Lung microvascular endothelial cell (primary cell): ENCODE measurements at regions not wholly inside any gene's neighbourhood (a gene's known extent, or its start where the extent isn't known, plus 50 kb on each side); places are given as distances from the start of the nearest gene placed in this dataset.

Source experiments
- DNase-seq, 2 donors: peaks; one replicate each; pipeline versions ENCODE4 v3.0.0 to v3.0.0-alpha.2; 2010; ENCODE audit warnings: low read depth in 2 of 2

DNA sequence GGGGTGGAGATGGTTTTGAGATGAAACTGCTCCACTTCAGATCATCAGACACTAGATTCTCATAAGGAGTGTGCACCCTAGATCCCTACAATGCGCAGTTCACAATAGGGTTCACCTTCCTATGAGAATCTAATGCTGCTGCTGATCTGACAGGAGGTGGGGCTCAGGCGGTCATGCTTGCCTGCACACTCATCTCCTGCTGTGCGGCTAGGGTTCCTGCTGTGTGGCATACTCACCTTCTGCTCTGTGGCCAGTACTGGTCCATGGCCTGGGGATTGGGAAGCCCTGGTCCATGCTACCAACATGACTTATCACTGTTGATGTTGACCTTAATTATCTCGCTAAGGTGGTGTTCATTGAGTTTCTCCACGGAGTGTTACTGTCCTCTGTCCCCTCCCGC, 144.5 kb downstream of the NAV1 start:
- DNase-seq, result no peak

DNA sequence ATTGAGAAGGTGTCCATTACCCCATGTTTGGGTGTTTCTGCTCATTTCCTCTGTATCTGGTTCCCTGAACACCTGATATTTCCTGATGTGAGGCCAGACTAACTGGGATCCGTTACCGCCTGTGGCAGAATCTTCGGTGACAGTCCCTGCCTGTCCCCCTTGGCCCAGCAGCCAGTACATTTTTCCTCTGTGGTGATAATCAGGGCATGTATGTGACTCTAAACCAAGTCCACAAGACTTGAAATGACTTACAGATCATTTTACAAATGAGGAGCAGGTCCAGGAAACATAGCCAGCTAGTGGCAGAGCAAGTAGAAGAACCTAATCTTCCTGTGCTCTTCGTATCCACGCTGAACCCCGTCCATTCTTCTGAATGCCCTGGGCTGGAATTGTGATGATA, 143.5 kb upstream of the IPO9 start:
- DNase-seq, result no peak

GRCh38 chr1:201686714-201687455, 142.1 kb upstream of the IPO9 start:
- peak in 1 of 2 donors; percentile 23 for DNase-seq

DNA sequence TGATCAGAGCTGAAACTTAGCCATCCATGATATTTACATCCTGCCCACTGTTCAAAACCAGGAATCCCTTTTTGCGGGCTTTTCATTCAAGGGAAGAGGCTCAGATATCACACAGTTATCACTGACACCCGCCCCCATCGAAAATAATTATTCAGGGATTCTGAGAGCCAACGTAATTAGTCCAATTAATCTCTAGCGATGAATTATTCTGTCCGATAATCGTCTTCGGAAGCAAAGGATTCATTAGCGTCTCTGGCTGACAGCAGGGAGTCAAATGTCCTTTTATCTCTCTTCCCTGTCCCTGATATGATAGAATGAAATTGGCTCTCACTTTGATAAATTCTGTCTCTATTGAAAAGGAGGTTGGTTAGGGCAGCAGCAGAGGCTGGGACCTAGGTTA, 140.4 kb upstream of the IPO9 start:
- DNase-seq, result no peak

- DNase-seq, result no peak
Measured at GRCh38 chr1:201689647-201690046, 139.3 kb upstream of the IPO9 start.

DNA sequence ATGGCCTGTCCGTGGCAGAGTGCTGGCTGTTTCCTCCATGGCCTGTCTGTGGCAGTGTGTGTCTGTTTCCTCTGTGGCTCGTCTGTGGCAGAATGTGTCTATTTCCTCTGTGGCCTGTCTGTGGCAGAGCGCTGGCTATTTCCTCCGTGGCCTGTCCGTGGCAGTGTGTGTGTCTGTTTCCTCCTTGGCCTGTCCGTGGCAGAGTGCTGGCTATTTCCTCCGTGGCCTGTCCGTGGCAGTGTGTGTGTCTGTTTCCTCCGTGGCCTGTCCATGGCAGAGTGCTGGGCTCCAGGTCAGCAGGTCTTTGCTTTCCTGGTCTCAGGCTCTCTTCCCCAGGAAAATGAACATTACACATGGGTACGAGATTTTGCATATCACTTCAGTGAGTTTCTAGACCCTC, 138.4 kb upstream of the IPO9 start:
- DNase-seq, result no peak

DNA sequence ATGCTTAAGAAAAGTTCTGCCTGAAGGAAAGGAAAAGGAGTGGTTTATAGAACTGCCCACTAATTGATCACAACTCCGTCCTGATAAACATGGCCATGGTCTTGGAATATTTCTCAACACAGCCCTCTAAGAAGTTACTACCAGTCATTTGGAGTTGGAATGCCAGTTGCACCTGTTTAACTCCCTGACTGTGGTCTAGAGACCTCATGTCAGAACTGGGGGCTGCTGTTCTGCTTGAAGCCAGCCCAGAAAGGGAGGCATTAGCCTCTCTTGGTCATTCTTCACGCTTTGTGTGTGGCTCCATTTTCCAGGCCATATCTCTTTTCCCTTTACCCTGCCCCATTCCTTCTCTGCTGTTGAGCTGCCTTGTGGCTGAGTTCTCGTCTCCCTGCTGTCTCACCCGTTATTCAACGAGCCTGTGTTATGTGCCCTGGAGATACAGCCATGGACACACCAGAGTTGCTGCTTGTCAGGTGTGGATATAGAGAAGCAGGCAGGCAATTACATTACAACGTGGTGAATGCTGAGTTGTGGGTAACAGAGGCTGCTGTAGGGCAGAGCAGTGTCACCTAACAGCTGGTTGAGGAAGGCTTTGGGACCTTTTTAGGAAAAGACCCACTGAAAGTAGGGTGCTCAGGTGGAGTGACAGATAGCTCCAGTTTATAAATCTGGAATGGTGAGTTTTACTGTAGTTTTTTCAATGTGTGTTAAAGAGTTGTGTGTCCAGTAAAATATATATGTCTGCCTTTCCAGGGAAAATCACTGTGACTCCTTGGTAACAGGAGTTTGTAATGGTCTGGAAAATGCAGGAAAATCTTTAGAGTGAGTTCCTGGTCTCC, 137.0 kb upstream of the IPO9 start:
- DNase-seq, result no peak

DNA sequence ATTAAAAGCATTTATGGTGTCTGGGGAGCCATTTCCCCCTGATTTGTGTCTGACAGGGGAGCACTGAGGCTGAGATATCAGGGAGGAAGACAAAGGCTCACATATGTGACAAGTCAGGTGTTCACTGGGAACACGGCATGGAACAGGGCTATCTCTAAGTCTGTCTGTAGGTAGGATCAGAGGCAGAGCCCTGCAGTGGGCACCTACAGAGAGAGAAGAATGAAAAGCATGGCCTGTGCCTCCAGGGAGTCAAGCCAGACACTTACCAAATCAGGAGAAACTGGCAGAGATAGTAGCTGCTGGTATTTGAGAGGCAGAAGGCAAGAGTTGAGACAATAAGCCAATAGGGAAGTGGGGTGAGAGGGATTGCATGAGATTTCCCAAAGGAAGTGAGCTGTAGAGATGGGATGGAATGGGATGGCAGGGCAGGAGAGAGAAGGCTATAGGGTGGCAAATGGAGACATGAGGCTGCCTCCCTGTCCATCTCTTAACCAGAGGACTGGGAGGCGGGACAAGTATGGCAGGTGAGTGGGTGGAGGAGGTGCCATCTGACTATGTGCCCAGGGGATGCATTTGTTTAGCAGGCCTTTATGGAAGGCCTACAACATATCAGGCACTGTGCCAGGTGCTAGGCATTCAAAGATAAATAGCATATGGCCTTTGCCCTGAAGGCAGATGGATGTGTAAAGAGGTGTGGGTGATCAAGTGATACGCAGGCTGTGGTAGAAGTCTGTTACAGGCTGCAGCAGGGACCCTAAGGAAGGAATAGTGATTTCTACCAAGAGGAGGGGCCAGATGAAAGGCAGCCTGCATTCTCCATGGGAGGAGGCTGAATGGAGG, 136.2 kb upstream of the IPO9 start:
- DNase-seq, result no peak

- no peak for DNase-seq
Measured at GRCh38 chr1:201693890-201694607, 134.9 kb upstream of the IPO9 start.

DNA sequence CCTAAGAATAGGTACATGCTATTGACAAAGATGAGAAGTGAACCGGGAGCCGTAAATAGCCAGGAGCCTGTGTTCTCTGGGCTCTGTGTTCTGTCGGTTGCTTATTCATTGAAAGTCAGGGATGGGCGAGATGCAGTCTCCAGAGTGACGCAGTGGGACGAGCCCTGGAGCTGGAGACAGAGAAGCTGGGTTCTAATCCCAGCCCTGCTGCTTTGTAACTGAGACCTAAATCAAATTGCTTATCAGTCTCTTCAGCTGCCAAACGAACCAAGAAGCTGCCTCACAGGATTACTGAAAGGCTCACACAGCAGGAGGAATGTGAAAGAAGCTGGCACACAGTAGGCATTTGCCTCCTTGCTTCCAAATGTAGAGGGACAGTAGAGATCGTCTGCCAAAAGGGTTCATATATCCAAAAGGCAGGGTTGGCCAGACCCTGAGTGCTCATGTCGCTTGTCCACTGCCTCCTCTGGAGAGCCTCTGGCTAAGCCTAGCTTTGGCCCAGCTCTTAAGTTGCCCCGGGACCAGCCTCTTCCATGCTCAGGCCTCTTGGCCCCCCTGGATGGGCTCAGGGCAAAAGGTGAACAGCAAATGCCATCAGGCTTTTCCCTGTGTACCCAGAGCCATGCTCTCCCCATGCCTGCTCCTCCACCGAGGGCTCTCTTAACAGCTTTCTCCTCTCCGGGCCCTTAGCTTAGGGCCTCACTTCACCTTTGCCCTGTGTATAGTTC, 134.2 kb upstream of the IPO9 start:
- DNase-seq, result no peak

DNA sequence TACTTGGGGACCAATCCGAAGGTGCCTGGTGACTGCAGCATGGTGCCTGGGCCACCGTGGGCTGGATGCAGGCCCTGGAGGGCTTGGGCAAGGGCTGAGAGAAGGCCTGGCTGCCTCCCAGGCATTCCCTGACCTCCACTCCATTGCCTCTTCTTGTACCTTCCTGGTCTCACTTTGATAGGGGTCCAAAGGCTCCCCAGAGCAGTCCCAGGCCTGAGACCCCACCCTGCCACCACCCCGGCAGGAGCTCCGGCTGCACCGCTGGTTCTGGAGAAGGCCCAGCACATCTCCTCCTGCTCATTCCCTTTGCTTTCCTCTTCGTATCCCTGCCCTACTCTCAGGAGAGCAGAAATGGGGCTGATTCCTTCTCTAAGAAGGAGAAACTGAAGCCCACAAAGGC, 133.3 kb upstream of the IPO9 start:
- DNase-seq, result no peak

- peak; percentile 33 to 80 for DNase-seq
Measured at GRCh38 chr1:201696217-201696761, 132.7 kb upstream of the IPO9 start.

DNA sequence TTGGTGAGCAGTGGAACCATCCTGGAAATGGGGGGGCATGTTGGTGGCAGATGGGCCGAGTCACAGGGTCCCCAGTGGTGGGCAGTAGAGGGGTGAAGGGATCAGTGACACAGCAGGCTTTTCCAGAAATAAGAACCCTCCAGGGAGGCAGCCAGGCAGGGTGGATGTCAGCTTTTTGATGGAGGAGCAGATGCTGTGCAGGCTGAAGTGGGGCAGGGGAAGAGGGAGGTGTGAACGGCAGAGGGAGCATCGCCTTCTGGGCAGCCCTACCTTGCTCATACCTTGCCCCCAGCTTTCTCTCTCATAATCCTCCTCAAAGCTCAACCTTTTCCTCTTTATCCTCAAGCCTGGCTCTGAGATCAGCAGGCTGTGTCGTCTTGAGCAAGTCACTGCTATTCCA, 131.8 kb upstream of the IPO9 start:
- no peak for DNase-seq

DNA sequence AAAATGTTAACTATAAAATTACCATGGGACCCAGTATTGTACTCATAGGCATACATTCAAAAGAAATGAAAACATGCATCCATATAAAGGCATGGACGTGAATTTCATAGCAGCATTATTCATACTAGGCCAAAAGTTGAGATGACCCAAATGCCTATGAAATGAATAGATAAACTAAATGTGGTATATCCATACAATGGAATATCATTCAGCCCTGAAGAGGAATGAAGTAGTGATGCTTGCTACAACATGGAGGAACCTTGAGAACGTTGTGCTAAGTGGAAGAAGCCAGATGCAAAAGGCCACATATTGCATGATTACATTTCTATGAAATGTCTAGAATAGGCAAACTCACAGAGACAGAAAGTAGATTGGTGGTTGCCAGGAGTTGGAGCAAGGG, 127.1 kb upstream of the IPO9 start:
- no peak for DNase-seq

DNA sequence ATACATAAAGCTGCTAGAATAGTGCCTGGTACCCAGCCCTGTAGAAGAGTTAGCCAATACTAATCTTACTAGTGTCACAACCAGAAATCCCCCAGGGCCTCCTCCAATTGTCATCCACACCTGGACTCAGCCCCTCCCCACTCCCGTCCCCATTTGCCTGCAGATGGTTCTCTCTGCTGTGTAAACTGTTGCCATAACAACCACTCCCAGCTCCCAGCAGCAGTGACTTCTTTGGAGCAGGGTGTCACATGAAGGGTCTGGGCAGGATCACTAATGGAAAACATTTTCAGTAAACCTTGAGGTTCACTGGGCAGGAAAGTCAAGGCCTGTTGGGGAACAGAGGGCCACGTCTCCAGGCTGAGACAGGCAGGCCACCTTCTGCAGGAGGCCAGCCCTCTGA, 126.0 kb upstream of the IPO9 start:
- peak; percentile 35 to 45 for DNase-seq

DNA sequence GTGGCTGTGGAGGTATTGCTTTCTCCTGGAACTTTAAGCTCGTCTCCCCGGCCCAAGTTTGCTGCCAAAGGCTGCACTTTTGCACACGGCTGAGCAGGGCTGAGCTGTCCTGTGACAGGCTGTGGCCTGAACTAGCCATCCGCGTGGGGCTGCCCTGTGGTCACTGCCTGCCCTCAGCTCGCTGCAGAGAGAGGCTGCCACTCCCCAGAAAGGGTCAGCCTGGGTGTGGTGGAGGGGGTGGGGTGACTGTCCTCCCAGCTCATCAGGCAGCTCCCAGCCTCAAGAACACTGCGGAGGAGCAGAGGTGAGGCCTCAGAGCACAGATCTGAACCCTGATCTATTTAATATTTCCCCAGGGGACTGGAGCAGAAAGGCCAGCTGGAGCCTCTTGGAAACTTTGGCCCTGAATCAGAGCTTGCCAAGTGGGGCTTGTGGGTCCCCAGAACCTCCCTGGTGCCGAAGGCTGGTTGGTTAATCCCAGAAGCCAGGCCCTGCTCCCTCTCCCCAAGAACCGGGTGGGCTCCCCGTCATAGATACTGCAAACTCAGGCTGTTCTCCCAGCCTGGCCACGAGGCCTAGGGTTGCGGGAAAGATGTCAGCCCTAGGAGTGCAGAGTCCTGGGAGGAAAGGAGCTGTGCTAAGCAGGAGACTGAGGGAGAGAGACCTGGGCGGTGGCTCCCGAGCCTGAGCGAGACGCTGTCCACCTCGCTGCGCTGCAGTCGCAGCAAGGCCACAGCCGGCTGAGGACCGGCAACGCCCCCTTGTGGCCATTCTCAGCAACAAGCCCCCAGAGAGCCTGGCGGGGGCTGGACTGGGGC, 125.1 kb upstream of the IPO9 start:
- peak; percentile 81 to 87 for DNase-seq

GRCh38 chr1:201704439-201704792, 124.5 kb upstream of the IPO9 start:
- DNase-seq, result no peak

GRCh38 chr1:201705389-201705788, 123.6 kb upstream of the IPO9 start:
- DNase-seq, result no peak

- DNase-seq, result no peak
Measured at GRCh38 chr1:201706109-201706508, 122.8 kb upstream of the IPO9 start.

- DNase-seq, result no peak
Measured at GRCh38 chr1:201707027-201707426, 121.9 kb upstream of the IPO9 start.
